HG03159 (cell line): ENCODE measurements at regions not wholly inside any gene's neighbourhood (a gene's known extent, or its start where the extent isn't known, plus 50 kb on each side); places are given as distances from the start of the nearest gene placed in this dataset.

Source experiments
- ATAC-seq: cut with Tn5 transposase; IDR thresholded peaks from one replicate; pipeline ENCODE4 v1.9.1; 2021; ENCODE audit warnings: mild to moderate bottlenecking, moderate library complexity; ENCODE audit not compliant: unreplicated experiment

DNA sequence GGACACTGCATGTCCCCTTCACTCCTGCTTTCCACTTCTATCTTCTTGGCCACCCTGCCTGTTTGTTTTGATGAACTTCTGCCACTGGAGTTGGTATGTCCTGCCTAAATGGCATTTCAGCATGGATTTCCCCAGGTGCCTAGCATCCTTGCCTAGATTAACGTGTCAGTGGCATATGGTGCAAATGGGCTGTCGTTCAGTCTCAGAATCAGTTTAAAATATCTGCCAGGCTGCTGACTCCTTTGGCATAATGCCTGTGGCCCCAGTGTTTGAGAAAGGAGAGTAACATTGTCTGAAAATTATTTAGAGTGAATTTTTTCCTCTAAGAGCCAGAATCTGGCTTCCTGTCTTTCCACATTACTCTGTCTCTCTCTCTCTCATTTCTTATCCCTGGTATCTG is 64.9 kb upstream of the BARHL2 start:
- no peak for ATAC-seq

DNA sequence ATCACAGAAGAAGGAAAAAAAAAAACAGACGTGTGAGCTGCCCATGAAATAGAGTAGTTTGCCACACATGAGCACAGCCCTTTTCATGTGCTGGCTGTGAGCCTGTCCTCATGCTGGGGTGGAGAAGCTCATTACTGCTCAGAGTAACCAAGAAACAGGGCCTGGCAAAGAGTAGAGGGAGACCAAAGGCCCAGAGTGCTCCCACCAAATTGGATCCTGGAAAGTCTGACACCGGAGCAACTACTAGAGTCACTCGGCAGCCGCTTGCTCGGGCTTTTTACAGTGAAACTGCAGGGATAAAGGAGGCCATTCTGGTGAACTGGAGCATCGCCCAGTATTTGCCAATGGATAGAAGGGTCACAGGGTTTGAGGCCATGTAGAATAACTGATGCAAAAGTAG is 64.4 kb upstream of the BARHL2 start:
- no peak for ATAC-seq

DNA sequence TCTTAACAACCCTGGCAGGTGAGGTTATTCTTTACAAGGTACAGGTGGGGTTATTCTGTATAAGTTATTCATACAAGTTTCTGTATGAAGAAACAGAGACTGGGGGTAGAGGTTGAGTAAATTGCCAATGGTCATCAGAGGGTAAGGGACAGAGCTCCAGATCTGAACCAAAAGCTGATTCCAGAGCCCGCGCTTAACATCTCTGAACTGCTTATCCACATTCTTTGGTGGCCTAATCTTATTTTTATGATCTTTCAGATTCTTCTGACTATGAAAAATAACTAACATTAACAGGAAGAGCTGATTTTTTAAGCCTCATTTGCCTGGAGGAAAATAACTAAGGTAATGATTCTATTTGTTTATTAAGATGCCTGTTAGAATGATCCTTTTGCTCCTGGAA is 63.9 kb upstream of the BARHL2 start:
- no peak for ATAC-seq

DNA sequence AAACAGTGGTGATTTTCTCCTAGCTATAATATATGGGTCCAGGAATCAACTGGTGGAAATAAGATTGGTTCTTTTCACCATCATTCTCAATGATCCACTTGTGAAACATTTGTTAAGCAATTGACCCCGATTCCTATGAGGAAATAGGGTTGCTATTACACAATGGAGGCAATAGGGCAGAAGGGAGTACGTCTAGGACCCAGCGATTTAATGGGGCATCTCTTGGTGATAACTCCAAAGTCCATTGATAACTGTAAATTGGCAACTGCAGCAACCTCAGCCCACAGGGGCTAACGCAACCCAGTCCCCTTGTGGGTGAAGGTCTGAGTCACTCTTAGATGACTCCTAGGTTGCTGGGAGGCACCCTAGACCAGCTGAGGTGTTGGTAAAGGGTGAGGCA is 62.5 kb upstream of the BARHL2 start:
- ATAC-seq: no peak

DNA sequence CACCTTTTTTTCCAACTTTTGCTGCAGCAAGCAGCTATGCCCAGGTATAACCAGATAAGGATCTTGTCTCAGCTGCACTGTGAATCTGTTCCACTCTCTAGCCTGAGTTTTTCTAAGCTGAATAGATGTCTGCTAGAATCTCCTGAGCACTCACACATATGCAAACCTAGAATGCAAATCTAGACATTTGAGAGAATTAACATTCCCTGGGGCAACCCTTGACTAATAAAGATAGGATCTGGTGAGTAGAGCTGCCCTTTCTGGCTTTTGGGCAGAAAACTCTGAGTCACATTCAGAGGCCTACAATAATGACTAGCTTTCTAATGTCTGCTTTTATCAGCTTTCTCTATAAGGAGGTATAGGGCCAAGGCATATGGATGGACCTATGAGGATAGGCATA is 61.4 kb upstream of the BARHL2 start:
- ATAC-seq: no peak

DNA sequence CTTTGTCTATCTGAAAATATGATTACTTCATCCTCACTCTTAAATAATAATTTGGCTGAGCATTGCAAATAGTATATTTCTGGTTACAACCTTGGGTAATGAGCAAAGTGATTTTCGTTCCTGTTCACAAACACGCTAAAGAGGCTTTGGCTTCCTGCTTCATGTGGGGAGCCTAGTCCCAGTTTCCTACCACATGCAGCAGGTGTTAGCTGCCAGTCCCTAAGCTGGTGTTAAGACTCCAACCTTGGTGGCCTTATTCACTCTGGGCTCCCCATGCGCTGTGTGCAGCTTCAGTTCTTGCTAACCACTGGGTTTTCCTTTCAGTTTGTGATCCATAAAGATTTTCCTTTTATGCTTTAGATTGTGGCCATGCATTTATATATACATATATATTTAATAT is 56.7 kb upstream of the BARHL2 start:
- ATAC-seq: no peak

DNA sequence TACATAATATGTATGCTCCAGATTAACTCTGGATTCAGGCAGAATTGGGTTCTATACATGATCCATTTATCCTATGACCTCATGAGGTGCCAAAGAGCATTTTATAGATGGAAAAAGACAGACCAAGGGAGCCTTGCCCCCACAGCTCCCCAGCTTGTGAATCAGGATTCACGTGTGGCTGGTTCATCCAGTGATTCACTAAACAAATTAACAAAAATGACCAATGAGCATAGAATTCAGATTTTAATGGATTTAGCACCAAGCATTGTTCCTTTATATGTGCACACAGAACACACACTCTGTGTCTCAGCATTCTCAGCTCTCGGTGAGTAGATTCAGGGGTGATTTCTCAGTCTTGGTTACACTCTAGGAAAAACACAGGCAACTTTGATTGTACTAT is 51.7 kb upstream of the BARHL2 start:
- no peak for ATAC-seq

DNA sequence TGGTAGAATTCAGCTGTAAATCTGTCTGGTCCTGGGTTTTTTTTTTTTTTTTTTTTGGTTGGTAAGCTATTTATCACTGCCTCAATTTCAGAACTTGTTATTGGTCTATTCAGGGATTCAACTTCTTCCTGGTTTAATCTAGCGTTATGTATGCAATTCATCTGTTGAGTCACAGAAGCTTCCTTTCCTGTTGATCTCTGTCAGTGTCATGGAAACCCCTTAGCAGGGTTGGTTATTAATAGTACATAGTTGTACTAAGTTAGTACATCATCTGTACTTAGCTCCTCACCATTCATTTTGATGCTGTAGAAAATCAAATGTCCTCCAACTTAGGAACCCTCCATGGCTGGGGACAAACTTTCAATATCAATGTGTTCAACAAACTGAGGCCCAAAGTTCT is 51.0 kb upstream of the BARHL2 start:
- no peak for ATAC-seq
